ENCODE measurements at regions not wholly inside any gene's neighbourhood (a gene's known extent, or its start where the extent isn't known, plus 50 kb on each side); places are given as distances from the start of the nearest gene placed in this dataset.

DNA sequence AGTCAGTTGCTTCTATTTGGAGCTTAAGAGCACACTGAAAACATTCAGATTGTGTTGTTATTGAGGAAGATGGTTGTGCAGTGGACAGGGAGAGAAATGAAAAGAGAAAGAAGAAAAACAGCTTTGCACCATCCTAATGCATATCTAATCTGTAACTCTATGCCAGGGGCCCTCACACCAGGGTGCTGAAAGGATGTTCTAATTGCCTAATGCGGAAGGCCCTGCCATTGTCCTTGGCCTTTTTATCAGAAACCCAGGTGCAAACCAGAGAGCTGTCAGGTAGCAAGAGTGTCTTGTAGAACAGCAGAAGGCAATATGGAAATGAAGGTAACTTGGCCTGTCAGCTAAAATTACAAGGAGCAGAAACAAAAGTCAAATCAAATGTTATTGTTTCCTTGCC is 384.5 kb upstream of the PIK3R1 start:
- no peak for DNase-seq
- Histone ChIP-seq H3K4me3 (no peak overlapping the region), H3K4me1 (no peaks in the 10 kb centered on the region), H3K9me3 (no peaks in the 10 kb centered on the region), H3K36me3 (no peaks in the 10 kb centered on the region), H3K27ac (no peak overlapping the region), H3K27me3 (no peaks in the 10 kb centered on the region)
- intact Hi-C loops (cut with DNase I; ENCODE audit: low total_unique reads), result no loop called here
- TF ChIP-seq, protein P1, sequence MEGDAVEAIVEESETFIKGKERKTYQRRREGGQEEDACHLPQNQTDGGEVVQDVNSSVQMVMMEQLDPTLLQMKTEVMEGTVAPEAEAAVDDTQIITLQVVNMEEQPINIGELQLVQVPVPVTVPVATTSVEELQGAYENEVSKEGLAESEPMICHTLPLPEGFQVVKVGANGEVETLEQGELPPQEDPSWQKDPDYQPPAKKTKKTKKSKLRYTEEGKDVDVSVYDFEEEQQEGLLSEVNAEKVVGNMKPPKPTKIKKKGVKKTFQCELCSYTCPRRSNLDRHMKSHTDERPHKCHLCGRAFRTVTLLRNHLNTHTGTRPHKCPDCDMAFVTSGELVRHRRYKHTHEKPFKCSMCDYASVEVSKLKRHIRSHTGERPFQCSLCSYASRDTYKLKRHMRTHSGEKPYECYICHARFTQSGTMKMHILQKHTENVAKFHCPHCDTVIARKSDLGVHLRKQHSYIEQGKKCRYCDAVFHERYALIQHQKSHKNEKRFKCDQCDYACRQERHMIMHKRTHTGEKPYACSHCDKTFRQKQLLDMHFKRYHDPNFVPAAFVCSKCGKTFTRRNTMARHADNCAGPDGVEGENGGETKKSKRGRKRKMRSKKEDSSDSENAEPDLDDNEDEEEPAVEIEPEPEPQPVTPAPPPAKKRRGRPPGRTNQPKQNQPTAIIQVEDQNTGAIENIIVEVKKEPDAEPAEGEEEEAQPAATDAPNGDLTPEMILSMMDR (IDR thresholded peaks at IDR 0.05), result no peak
- TF ChIP-seq POLR2A (IDR thresholded peaks at IDR 0.05), result no peak

DNA sequence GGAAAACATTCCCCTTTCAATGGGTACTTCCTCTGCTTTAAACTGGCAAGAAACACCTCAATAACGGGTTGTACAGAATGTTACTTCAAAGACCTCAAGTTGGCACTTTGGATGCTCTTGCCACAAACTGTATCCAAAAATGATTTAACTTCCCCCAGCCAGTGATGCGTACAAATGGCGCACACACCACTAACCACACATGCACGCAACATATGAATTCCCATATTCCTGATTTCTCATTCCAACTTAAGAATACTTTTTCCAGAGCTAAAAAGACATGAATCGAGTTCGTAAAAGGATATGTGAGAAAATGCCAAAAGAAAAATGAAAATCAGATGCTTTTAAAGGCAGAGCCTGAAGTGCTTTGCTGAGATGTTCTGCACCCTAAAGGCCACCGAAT is 388.0 kb upstream of the PIK3R1 start:
- no peaks in the 10 kb centered on the region for H3K27me3 ChIP-seq
- no peak overlapping the region for H3K4me3 ChIP-seq
- H3K4me1 ChIP-seq, result no peaks in the 10 kb centered on the region
- no peaks in the 10 kb centered on the region for H3K9me3 ChIP-seq
- DNase-seq, result no peak
- intact Hi-C loops (cut with DNase I; ENCODE audit: low total_unique reads), result no loop called here
- TF ChIP-seq POLR2A (IDR thresholded peaks at IDR 0.05), result no peak
- TF ChIP-seq, protein P1 (IDR thresholded peaks at IDR 0.05), result no peak
- no peaks in the 10 kb centered on the region for H3K36me3 ChIP-seq
- H3K27ac ChIP-seq, result no peak overlapping the region

DNA sequence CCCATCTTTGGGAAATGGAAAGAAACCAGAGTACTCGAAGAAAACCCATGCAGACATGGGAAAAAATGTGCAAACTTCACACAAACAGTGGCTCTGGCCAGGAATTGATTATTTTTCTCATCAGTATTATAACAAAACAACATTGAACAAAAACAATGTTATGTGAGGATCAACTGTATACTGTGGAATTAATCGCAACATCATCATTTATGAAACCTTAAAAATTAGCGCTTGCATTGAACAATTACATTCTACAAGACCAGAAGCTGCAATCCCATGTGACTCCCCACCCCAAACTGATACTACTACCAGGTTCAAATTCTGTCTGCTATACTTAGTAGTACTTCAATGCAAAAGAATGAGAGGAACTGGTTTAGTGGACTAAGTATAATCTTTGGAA is 390.7 kb upstream of the PIK3R1 start:
- H3K4me3 ChIP-seq, result no peak overlapping the region
- H3K27ac ChIP-seq, result no peak overlapping the region
- no peak for DNase-seq
- intact Hi-C loops (cut with DNase I; ENCODE audit: low total_unique reads), result no loop called here
- no peaks in the 10 kb centered on the region for H3K9me3 ChIP-seq
- H3K36me3 ChIP-seq, result no peaks in the 10 kb centered on the region
- H3K4me1 ChIP-seq, result no peaks in the 10 kb centered on the region
- H3K27me3 ChIP-seq, result no peaks in the 10 kb centered on the region
- TF ChIP-seq POLR2A (IDR thresholded peaks at IDR 0.05), result no peak
- TF ChIP-seq, protein P1 (IDR thresholded peaks at IDR 0.05), result no peak

DNA sequence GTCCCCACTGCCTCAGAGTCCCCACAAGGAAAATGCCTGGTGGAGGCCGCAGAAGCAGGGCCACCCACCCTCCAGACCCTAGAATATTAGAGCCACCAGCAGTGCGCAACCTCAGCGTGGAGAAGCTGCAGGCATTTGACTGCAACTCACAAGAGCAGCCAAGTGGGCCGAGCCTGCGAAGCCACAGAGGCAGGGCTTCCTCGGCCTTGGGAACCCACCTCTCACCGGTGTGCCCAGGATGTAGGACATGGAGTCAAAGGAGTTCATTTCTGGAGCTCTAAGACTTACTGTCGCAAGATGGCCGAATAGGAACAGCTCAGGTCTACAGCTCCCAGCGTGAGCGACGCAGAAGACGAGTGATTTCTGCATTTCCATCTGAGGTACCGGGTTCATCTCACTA is 397.9 kb upstream of the PIK3R1 start:
- intact Hi-C loops (cut with DNase I; ENCODE audit: low total_unique reads), result no loop called here
- H3K4me3 ChIP-seq, result no peak overlapping the region
- TF ChIP-seq, protein P1 (IDR thresholded peaks at IDR 0.05), result no peak
- TF ChIP-seq POLR2A (IDR thresholded peaks at IDR 0.05), result no peak

DNA sequence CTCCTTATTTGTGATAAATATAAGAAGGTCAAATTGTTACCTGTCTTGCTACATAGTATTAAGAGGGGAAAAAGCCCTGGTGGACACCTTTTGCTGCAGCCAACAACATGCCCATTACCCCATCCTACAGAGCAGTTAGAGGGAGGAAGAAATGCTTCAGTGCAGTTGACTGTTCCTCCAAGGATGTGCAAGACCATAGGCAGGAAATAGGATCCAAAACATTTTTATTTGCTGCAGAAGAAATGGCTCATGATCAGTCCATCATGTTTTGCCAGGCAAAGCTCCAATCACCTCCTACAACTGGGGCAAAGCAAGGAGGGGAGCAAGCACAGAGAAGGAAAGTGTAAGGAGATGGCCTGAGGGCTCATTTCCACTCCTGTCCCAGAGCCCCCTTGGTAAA is 399.1 kb upstream of the PIK3R1 start:
- no peak overlapping the region for H3K4me3 ChIP-seq
- intact Hi-C loops (cut with DNase I; ENCODE audit: low total_unique reads), result no loop called here
- no peaks in the 10 kb centered on the region for H3K36me3 ChIP-seq
- no peaks in the 10 kb centered on the region for H3K9me3 ChIP-seq
- peaks cover 0 to 10% of the 10 kb centered on the region in 2 donors for H3K4me1 ChIP-seq
- DNase-seq, result no peak
- no peaks in the 10 kb centered on the region for H3K27me3 ChIP-seq
- peak overlapping the region; percentile 83 to 90 for H3K27ac ChIP-seq
- no peak for TF ChIP-seq POLR2A (IDR thresholded peaks at IDR 0.05)
- TF ChIP-seq, protein P1 (IDR thresholded peaks at IDR 0.05), result no peak

More for the DNA sequence above, 397.9 kb upstream of the PIK3R1 start:
- Histone ChIP-seq H3K9me3 (no peaks in the 10 kb centered on the region), H3K36me3 (no peaks in the 10 kb centered on the region), H3K4me1 (peaks cover 0 to 10% of the 10 kb centered on the region in 2 donors), H3K27me3 (no peaks in the 10 kb centered on the region), H3K27ac (peak overlapping the region in 1 of 2 donors; percentile 31)
- DNase-seq, result no peak

Data from uterus (tissue), 3 donors.